Keratinocyte (primary cell): ENCODE measurements at regions not wholly inside any gene's neighbourhood (a gene's known extent, or its start where the extent isn't known, plus 50 kb on each side); places are given as distances from the start of the nearest gene placed in this dataset.

Experiments used
- DNase-seq: peaks from one replicate; pipeline ENCODE4 v3.0.0-alpha.2; 2011; ENCODE audit warnings: low read depth, missing footprints, low spot score
- FAIRE-seq: peaks from 2 replicates; lab custom pipeline; 2011; peaks lifted over from hg19 to GRCh38; lab: Jason Lieb, UNC
- H2AFZ ChIP-seq: 2 replicates; pipeline ENCODE4 v1.6.0; 2012; ENCODE audit warnings: low read length, control low read depth, inconsistent platforms; ENCODE audit not compliant: control insufficient read depth
- H3K27ac ChIP-seq: 2 replicates; pipeline ENCODE4 v1.5.1; 2011; ENCODE audit warnings: low read length; ENCODE audit not compliant: control insufficient read depth, insufficient read depth
- H3K27me3 ChIP-seq: 3 replicates; pipeline ENCODE4 v1.6.0; 2011; ENCODE audit warnings: low read length; ENCODE audit not compliant: control insufficient read depth, insufficient read depth; ENCODE audit errors: extremely low read depth
- H3K36me3 ChIP-seq, 2 experiments: 2 replicates in 1 of 2; 3 replicates in 1 of 2; pipeline ENCODE4 v1.5.1; 2011; ENCODE audit warnings: low read length in 2 of 2, mild to moderate bottlenecking in 1 of 2; ENCODE audit not compliant: control insufficient read depth in 2 of 2, insufficient read depth in 2 of 2; ENCODE audit errors: extremely low read depth in 1 of 2
- H3K4me1 ChIP-seq: 3 replicates; pipeline ENCODE4 v1.5.1; 2011; ENCODE audit warnings: low read length; ENCODE audit not compliant: control insufficient read depth, insufficient read depth; ENCODE audit errors: extremely low read depth
- H3K4me2 ChIP-seq: 3 replicates; pipeline ENCODE4 v1.6.0; 2011; ENCODE audit warnings: low read depth, low read length; ENCODE audit not compliant: control insufficient read depth, insufficient read depth; ENCODE audit errors: extremely low read depth
- H3K4me3 ChIP-seq, 3 experiments: fragments of 200-600 bp in 1 of 3; sonication (generic) in 1 of 3; 2 replicates in 2 of 3; 3 replicates in 1 of 3; pipeline ENCODE4 v1.5.1; 2011 to 2016; ENCODE audit warnings: low read length in 3 of 3, mild to moderate bottlenecking in 3 of 3, control low read depth in 2 of 3, inconsistent platforms in 1 of 3, low read depth in 1 of 3, mixed read lengths in 1 of 3, mixed run types in 1 of 3, moderate library complexity in 1 of 3; ENCODE audit not compliant: control insufficient read depth in 2 of 3, insufficient read depth in 2 of 3; ENCODE audit errors: extremely low read depth in 1 of 3
- H3K79me2 ChIP-seq: 2 replicates; pipeline ENCODE4 v1.6.0; 2012; ENCODE audit warnings: low read length; ENCODE audit not compliant: control insufficient read depth, insufficient read depth
- H3K9ac ChIP-seq: 3 replicates; pipeline ENCODE4 v1.6.0; 2011; ENCODE audit warnings: low read length; ENCODE audit not compliant: control insufficient read depth, insufficient read depth; ENCODE audit errors: extremely low read depth
- H3K9me1 ChIP-seq: 3 replicates; pipeline ENCODE4 v1.6.0; 2011; ENCODE audit warnings: low read length; ENCODE audit not compliant: control insufficient read depth, insufficient read depth; ENCODE audit errors: extremely low read depth
- H3K9me3 ChIP-seq: 2 replicates; pipeline ENCODE4 v1.5.1; 2012; ENCODE audit warnings: low read depth, low read length; ENCODE audit not compliant: control insufficient read depth
- H4K20me1 ChIP-seq: 3 replicates; pipeline ENCODE4 v1.6.0; 2011; ENCODE audit warnings: low read length; ENCODE audit not compliant: control insufficient read depth, insufficient read depth; ENCODE audit errors: extremely low read depth
- CTCF ChIP-seq, 3 experiments: IDR thresholded peaks in 1 of 3; conservative IDR thresholded peaks in 1 of 3; optimal IDR thresholded peaks in 1 of 3; 2 replicates in 2 of 3; 3 replicates in 1 of 3; pipeline versions ENCODE3 to v1.5.1; 2011; ENCODE audit warnings: low read length in 3 of 3, mild to moderate bottlenecking in 3 of 3, moderate library complexity in 2 of 3, control low read depth in 1 of 3, inconsistent platforms in 1 of 3; ENCODE audit not compliant: insufficient read depth in 2 of 3; ENCODE audit errors: extremely low read depth in 1 of 3
- EZH2 ChIP-seq: IDR thresholded peaks from one replicate; pipeline ENCODE4 v1.6.1; 2012; ENCODE audit warnings: inconsistent platforms, mild to moderate bottlenecking, low read length, moderate library complexity
- dilution Hi-C: fragments of 300-500 bp; cut with MboI; formaldehyde crosslinking; loops from one replicate; pipeline ENCODE4 v1.7.0; 2020; ENCODE audit warnings: low sequenced_read_pairs; ENCODE audit not compliant: extremely low pct_ligation_motif_present

GRCh38 chr18:75507636-75508035 lies 80.1 kb upstream of the SMIM21 start:
- Histone ChIP-seq H3K4me1 (peaks cover 10% of the 10 kb centered on the region), H4K20me1 (no peaks in the 10 kb centered on the region), H3K79me2 (no peaks in the 10 kb centered on the region), H3K9ac (no peak overlapping the region), H3K36me3 (no peaks in the 10 kb centered on the region), H3K27me3 (no peaks in the 10 kb centered on the region), H3K9me1 (no peaks in the 10 kb centered on the region), H3K4me3 (no peak overlapping the region), H3K27ac (no peak overlapping the region), H3K4me2 (peak overlapping the region; percentile 22), H2AFZ (no peak overlapping the region), H3K9me3 (no peaks in the 10 kb centered on the region)
- FAIRE-seq (peak; percentile 80), DNase-seq (peak; percentile 26)
- dilution Hi-C loops, result no loop called here
- TF ChIP-seq EZH2, result no peak
- no peak for TF ChIP-seq CTCF (optimal IDR thresholded peaks at IDR 0.05 in 1 of 3, IDR thresholded peaks at IDR 0.05 in 1 of 3, conservative IDR thresholded peaks at IDR 0.05 in 1 of 3; ENCODE audit: extremely low read depth in 1 of 3, insufficient read depth in 2 of 3, low read length in 3 of 3)

- no peaks in the 10 kb centered on the region for H3K27me3 ChIP-seq
- no peaks in the 10 kb centered on the region for H3K36me3 ChIP-seq
- DNase-seq (no peak), FAIRE-seq (no peak)
- H3K27ac ChIP-seq, result no peak overlapping the region
- H3K79me2 ChIP-seq, result no peaks in the 10 kb centered on the region
- no peaks in the 10 kb centered on the region for H3K9me3 ChIP-seq
- H2AFZ ChIP-seq, result no peak overlapping the region
- dilution Hi-C loops, result no loop called here
- TF ChIP-seq CTCF (optimal IDR thresholded peaks at IDR 0.05 in 1 of 3, IDR thresholded peaks at IDR 0.05 in 1 of 3, conservative IDR thresholded peaks at IDR 0.05 in 1 of 3; ENCODE audit: extremely low read depth in 1 of 3, insufficient read depth in 2 of 3, low read length in 3 of 3) (no peak), EZH2 (no peak)
- no peaks in the 10 kb centered on the region for H4K20me1 ChIP-seq
- H3K4me2 ChIP-seq, result peak overlapping the region; percentile 22
- H3K9me1 ChIP-seq, result no peaks in the 10 kb centered on the region
- no peak overlapping the region for H3K9ac ChIP-seq
- peaks cover 10% of the 10 kb centered on the region for H3K4me1 ChIP-seq
- H3K4me3 ChIP-seq, result no peak overlapping the region
These were observed 79.4 kb upstream of the SMIM21 start for GRCh38 chr18:75506913-75507312.
